HepG2 (cell line): ENCODE measurements at regions not wholly inside any gene's neighbourhood (a gene's known extent, or its start where the extent isn't known, plus 50 kb on each side); places are given as distances from the start of the nearest gene placed in this dataset.

Source experiments
- CBFB ChIP-seq: sonication (generic); formaldehyde crosslinking; IDR thresholded peaks from 2 replicates; pipeline ENCODE4 v1.4.0; 2020; ENCODE audit warnings: missing genetic modification reagents
- CREB1 ChIP-seq, 2 experiments: fragments of 450-650 bp in 1 of 2; IDR thresholded peaks; 2 replicates each; pipeline ENCODE4 v1.6.1; 2016 to 2017; ENCODE audit warnings: control low read depth in 1 of 2, mild to moderate bottlenecking in 1 of 2, missing compliant biosample characterization in 1 of 2, missing genetic modification characterization in 1 of 2
- FOXM1 ChIP-seq: sonication (generic); formaldehyde crosslinking; IDR thresholded peaks from 2 replicates; pipeline ENCODE4 v1.5.0; 2020; ENCODE audit warnings: missing genetic modification reagents
- GRHL1 ChIP-seq: sonication (generic); formaldehyde crosslinking; conservative IDR thresholded peaks from 2 replicates; pipeline ENCODE4 v1.8.0; 2022; ENCODE audit warnings: missing genetic modification reagents
- HMG20B ChIP-seq: conservative IDR thresholded peaks from 2 replicates; pipeline ENCODE4 v1.6.1; 2016; ENCODE audit warnings: missing genetic modification reagents, missing compliant biosample characterization
- HNF1A ChIP-seq, 2 experiments: sonication (generic) in 1 of 2; formaldehyde crosslinking in 1 of 2; IDR thresholded peaks; 2 replicates each; pipeline versions ENCODE4 v1.4.0 to v1.6.1; 2016 to 2020; ENCODE audit warnings: borderline replicate concordance in 1 of 2, low read depth in 1 of 2, mild to moderate bottlenecking in 1 of 2, missing genetic modification reagents in 1 of 2
- MAFG ChIP-seq: sonication (generic); formaldehyde crosslinking; IDR thresholded peaks from 2 replicates; pipeline ENCODE4 v1.5.1; 2020; ENCODE audit warnings: mild to moderate bottlenecking, missing genetic modification reagents
- PAF1 ChIP-seq: IDR thresholded peaks from 2 replicates; pipeline ENCODE4 v1.6.1; 2016; ENCODE audit warnings: missing genetic modification reagents, missing compliant biosample characterization
- PBX2 ChIP-seq: IDR thresholded peaks from 2 replicates; pipeline ENCODE4 v1.6.1; 2016; ENCODE audit warnings: control low read depth
- PITX1 ChIP-seq: sonication (generic); formaldehyde crosslinking; IDR thresholded peaks from 2 replicates; pipeline ENCODE4 v1.5.1; 2020; ENCODE audit warnings: mild to moderate bottlenecking, missing genetic modification reagents
- RAD51 ChIP-seq: fragments of 450-650 bp; IDR thresholded peaks from 2 replicates; pipeline ENCODE4 v1.6.1; 2016; ENCODE audit warnings: borderline replicate concordance
- SAP130 ChIP-seq: IDR thresholded peaks from 2 replicates; pipeline ENCODE4 v1.6.1; 2016; ENCODE audit warnings: low read depth
- SP4 ChIP-seq: sonication (generic); formaldehyde crosslinking; IDR thresholded peaks from 2 replicates; pipeline ENCODE4 v1.8.1; 2023; ENCODE audit warnings: mild to moderate bottlenecking, missing genetic modification reagents
- TCF7 ChIP-seq: sonication (generic); IDR thresholded peaks from 2 replicates; pipeline ENCODE4 v1.6.1; 2016; ENCODE audit warnings: antibody characterized with exemption, low read depth
- TOPORS ChIP-seq: sonication (generic); formaldehyde crosslinking; IDR thresholded peaks from 2 replicates; pipeline ENCODE4 v1.8.0; 2023; ENCODE audit warnings: mild to moderate bottlenecking, missing genetic modification reagents
- ZFP91 ChIP-seq: sonication (generic); formaldehyde crosslinking; IDR thresholded peaks from 2 replicates; pipeline ENCODE4 v1.9.0; 2022; ENCODE audit warnings: missing genetic modification reagents, mild to moderate bottlenecking, borderline replicate concordance
- ZGPAT ChIP-seq: IDR thresholded peaks from 2 replicates; pipeline ENCODE4 v1.6.1; 2016; ENCODE audit warnings: mild to moderate bottlenecking
- ZNF260 ChIP-seq: sonication (generic); formaldehyde crosslinking; IDR thresholded peaks from 2 replicates; pipeline ENCODE4 v1.4.0; 2020; ENCODE audit warnings: missing genetic modification reagents, low read depth, mild to moderate bottlenecking, borderline replicate concordance
- ZNF549 ChIP-seq: sonication (generic); formaldehyde crosslinking; IDR thresholded peaks from 2 replicates; pipeline ENCODE4 v1.5.0; 2020; ENCODE audit warnings: missing genetic modification reagents
- ZNF768 ChIP-seq: sonication (generic); formaldehyde crosslinking; IDR thresholded peaks from 2 replicates; pipeline ENCODE4 v1.4.0; 2020; ENCODE audit warnings: missing genetic modification reagents

GRCh38 chr12:38124247-38125012, 192.1 kb upstream of the ALG10B start (continued):
- TF ChIP-seq GRHL1 (CRISPR knock-in tag), result no peak
- TF ChIP-seq ZNF260 (CRISPR knock-in tag), result no peak
- no peak for TF ChIP-seq ZGPAT (CRISPR knock-in tag)
- no peak for TF ChIP-seq SP4 (CRISPR knock-in tag)
- TF ChIP-seq ZNF549 (CRISPR knock-in tag), result no peak
- TF ChIP-seq HMG20B (CRISPR knock-in tag), result no peak
- TF ChIP-seq FOXM1 (CRISPR knock-in tag), result no peak
- no peak for TF ChIP-seq MAFG (CRISPR knock-in tag)
- TF ChIP-seq SAP130, result peak; percentile 52
- no peak for TF ChIP-seq CBFB (CRISPR knock-in tag)
- TF ChIP-seq ZNF768 (CRISPR knock-in tag), result no peak
- no peak for TF ChIP-seq CREB1 (IDR thresholded peaks at IDR 0.05)
- TF ChIP-seq CREB1 (CRISPR knock-in tag; IDR thresholded peaks at IDR 0.05), result 0 out of 2 replicates have a peak, but pooled peaks have one; percentile 26
- TF ChIP-seq TOPORS (CRISPR knock-in tag), result no peak
- TF ChIP-seq PAF1 (CRISPR knock-in tag), result no peak
- TF ChIP-seq PBX2, result no peak
- no peak for TF ChIP-seq RAD51
- peak; percentile 49 for TF ChIP-seq TCF7
- TF ChIP-seq PITX1 (CRISPR knock-in tag), result no peak
- TF ChIP-seq ZFP91 (CRISPR knock-in tag), result no peak
- peak; percentile 97 for TF ChIP-seq HNF1A (IDR thresholded peaks at IDR 0.05; ENCODE audit: low read depth)
- peak; percentile 97 for TF ChIP-seq HNF1A (CRISPR knock-in tag; IDR thresholded peaks at IDR 0.05; ENCODE audit: borderline replicate concordance)
